Loucy (cell line): ENCODE measurements at regions not wholly inside any gene's neighbourhood (a gene's known extent, or its start where the extent isn't known, plus 50 kb on each side); places are given as distances from the start of the nearest gene placed in this dataset.

Experiments used
- H2AFZ ChIP-seq: fragments of 200-600 bp; sonication (generic); 2 replicates; pipeline ENCODE4 v1.6.0; 2016; ENCODE audit warnings: antibody characterized with exemption, mild to moderate bottlenecking, low read length, moderate library complexity
- H3F3A ChIP-seq: fragments of 200-600 bp; 2 replicates; pipeline ENCODE4 v1.6.0; 2016; ENCODE audit warnings: antibody characterized with exemption, low read depth, mild to moderate bottlenecking
- H3K27me3 ChIP-seq: fragments of 200-600 bp; sonication (generic); 2 replicates; pipeline ENCODE4 v1.6.1; 2014; ENCODE audit warnings: low read length, mild to moderate bottlenecking; ENCODE audit not compliant: insufficient read depth, poor library complexity, severe bottlenecking
- H3K36me3 ChIP-seq: fragments of 200-600 bp; sonication (generic); 2 replicates; pipeline ENCODE4 v1.6.1; 2016; ENCODE audit warnings: low read length; ENCODE audit not compliant: insufficient read depth
- H3K4me1 ChIP-seq: fragments of 200-600 bp; sonication (generic); 2 replicates; pipeline ENCODE4 v1.5.1; 2014; ENCODE audit warnings: low read length, mild to moderate bottlenecking; ENCODE audit not compliant: insufficient read depth, poor library complexity, severe bottlenecking
- H3K4me2 ChIP-seq: fragments of 200-600 bp; sonication (generic); 2 replicates; pipeline ENCODE4 v1.6.0; 2014; ENCODE audit warnings: antibody characterized with exemption, low read length, low read depth, mild to moderate bottlenecking; ENCODE audit not compliant: poor library complexity, severe bottlenecking
- H3K4me3 ChIP-seq: fragments of 200-600 bp; sonication (generic); 2 replicates; pipeline ENCODE4 v1.5.1; 2014; ENCODE audit warnings: low read length, mild to moderate bottlenecking, mixed read lengths; ENCODE audit not compliant: poor library complexity, severe bottlenecking
- H3K79me2 ChIP-seq: fragments of 200-600 bp; sonication (generic); 2 replicates; pipeline ENCODE4 v1.6.1; 2014; ENCODE audit warnings: low read length; ENCODE audit not compliant: insufficient read depth
- H3K9ac ChIP-seq: fragments of 200-600 bp; sonication (generic); 2 replicates; pipeline ENCODE4 v1.6.0; 2014; ENCODE audit warnings: mild to moderate bottlenecking, low read depth, low read length, moderate library complexity; ENCODE audit not compliant: poor library complexity, severe bottlenecking
- H3K9me2 ChIP-seq: fragments of 200-600 bp; sonication (generic); replicated peaks from 2 replicates; pipeline ENCODE4 v1.6.1; 2016; ENCODE audit warnings: low read depth, low read length, mixed read lengths
- H3K9me3 ChIP-seq: fragments of 200-600 bp; sonication (generic); 2 replicates; pipeline ENCODE4 v1.6.1; 2014; ENCODE audit warnings: mild to moderate bottlenecking, antibody characterized with exemption, low read length, low read depth; ENCODE audit not compliant: insufficient read depth
- H4K20me1 ChIP-seq: fragments of 200-600 bp; sonication (generic); 2 replicates; pipeline ENCODE4 v1.6.0; 2014; ENCODE audit warnings: antibody characterized with exemption, low read length, mild to moderate bottlenecking; ENCODE audit not compliant: insufficient read depth, poor library complexity, severe bottlenecking
- EZH2phosphoT487 ChIP-seq: fragments of 200-600 bp; IDR thresholded peaks from 2 replicates; pipeline ENCODE4 v1.6.1; 2018; ENCODE audit warnings: antibody characterized with exemption, mild to moderate bottlenecking, moderate library complexity, borderline replicate concordance
- TF ChIP-seq, protein P1 (sequence below): fragments of 200-600 bp; sonication (generic); conservative IDR thresholded peaks from 2 replicates; pipeline ENCODE4 v1.5.1; 2014; ENCODE audit warnings: mild to moderate bottlenecking, antibody characterized with exemption, low read length

DNA sequence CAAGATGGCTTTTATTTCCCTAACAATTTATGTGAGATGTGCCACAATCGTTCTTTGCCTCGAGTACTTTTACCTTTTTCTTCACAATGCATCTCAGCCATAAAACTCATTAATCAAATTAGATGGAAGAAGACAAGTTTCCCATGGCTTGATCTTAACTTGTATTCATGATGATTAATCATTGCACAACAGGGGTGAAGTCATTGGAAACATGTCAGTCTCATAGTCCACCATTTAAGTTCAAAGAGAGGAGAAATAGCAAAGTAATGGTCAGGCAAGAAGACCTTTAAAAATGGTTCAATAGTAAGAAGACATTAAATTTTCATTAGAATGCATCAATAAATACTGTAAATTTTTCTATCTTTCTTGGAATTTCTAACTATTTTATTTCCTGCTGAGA, 136.3 kb downstream of the FOXG1 start:
- no peaks in the 10 kb centered on the region for H3K9me2 ChIP-seq
- H3F3A ChIP-seq: no peaks in the 10 kb centered on the region
- H3K36me3 ChIP-seq: no peaks in the 10 kb centered on the region
- H2AFZ ChIP-seq: no peak overlapping the region
- H3K27me3 ChIP-seq: no peaks in the 10 kb centered on the region
- no peak overlapping the region for H3K9ac ChIP-seq
- H3K9me3 ChIP-seq: no peaks in the 10 kb centered on the region
- H3K4me2 ChIP-seq: no peak overlapping the region
- H4K20me1 ChIP-seq: no peaks in the 10 kb centered on the region
- no peak overlapping the region for H3K4me3 ChIP-seq
- no peaks in the 10 kb centered on the region for H3K4me1 ChIP-seq
- H3K79me2 ChIP-seq: no peaks in the 10 kb centered on the region
- TF ChIP-seq, protein P1, sequence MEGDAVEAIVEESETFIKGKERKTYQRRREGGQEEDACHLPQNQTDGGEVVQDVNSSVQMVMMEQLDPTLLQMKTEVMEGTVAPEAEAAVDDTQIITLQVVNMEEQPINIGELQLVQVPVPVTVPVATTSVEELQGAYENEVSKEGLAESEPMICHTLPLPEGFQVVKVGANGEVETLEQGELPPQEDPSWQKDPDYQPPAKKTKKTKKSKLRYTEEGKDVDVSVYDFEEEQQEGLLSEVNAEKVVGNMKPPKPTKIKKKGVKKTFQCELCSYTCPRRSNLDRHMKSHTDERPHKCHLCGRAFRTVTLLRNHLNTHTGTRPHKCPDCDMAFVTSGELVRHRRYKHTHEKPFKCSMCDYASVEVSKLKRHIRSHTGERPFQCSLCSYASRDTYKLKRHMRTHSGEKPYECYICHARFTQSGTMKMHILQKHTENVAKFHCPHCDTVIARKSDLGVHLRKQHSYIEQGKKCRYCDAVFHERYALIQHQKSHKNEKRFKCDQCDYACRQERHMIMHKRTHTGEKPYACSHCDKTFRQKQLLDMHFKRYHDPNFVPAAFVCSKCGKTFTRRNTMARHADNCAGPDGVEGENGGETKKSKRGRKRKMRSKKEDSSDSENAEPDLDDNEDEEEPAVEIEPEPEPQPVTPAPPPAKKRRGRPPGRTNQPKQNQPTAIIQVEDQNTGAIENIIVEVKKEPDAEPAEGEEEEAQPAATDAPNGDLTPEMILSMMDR: no peak
- no peak for TF ChIP-seq EZH2phosphoT487

GRCh38 chr14:28911521-28911920, 144.9 kb downstream of the FOXG1 start:
- no peaks in the 10 kb centered on the region for H4K20me1 ChIP-seq
- no peak overlapping the region for H3K4me3 ChIP-seq
- no peaks in the 10 kb centered on the region for H3K4me1 ChIP-seq
- H3K36me3 ChIP-seq: no peaks in the 10 kb centered on the region
- H3K27me3 ChIP-seq: no peaks in the 10 kb centered on the region
- H3K79me2 ChIP-seq: no peaks in the 10 kb centered on the region
- H3F3A ChIP-seq: no peaks in the 10 kb centered on the region
- H3K9me2 ChIP-seq: no peaks in the 10 kb centered on the region
- H3K4me2 ChIP-seq: no peak overlapping the region
- no peaks in the 10 kb centered on the region for H3K9me3 ChIP-seq
- H3K9ac ChIP-seq: no peak overlapping the region
- TF ChIP-seq, protein P1: no peak
- H2AFZ ChIP-seq: no peak overlapping the region

DNA sequence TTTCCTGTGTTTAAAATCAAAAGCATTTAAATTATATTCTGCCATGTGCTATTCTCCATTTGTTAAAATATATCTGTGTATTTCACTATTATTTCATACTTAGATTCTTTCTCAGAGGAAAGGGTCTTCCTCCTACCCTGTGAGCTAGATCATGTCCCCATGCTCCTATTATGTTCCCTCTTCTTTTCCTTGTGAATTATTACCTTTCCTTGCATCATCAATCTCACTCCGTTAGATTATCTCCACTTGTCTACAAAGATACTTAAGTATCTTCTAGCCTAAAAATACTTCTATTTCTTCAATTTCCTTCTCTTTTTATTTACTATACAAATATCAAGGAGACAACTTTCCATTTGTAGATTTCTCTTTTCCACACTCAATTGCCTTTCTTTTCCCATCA, 146.5 kb downstream of the FOXG1 start:
- H3K9me3 ChIP-seq: no peaks in the 10 kb centered on the region
- H3K4me3 ChIP-seq: no peak overlapping the region
- H3K9me2 ChIP-seq: no peaks in the 10 kb centered on the region
- H3K9ac ChIP-seq: no peak overlapping the region
- no peaks in the 10 kb centered on the region for H3K79me2 ChIP-seq
- H3K36me3 ChIP-seq: no peaks in the 10 kb centered on the region
- H3K4me2 ChIP-seq: no peak overlapping the region
- TF ChIP-seq, protein P1: no peak
- no peak for TF ChIP-seq EZH2phosphoT487
- H2AFZ ChIP-seq: no peak overlapping the region
- H4K20me1 ChIP-seq: no peaks in the 10 kb centered on the region
- H3K27me3 ChIP-seq: no peaks in the 10 kb centered on the region
- no peaks in the 10 kb centered on the region for H3K4me1 ChIP-seq
- no peaks in the 10 kb centered on the region for H3F3A ChIP-seq
